ENCODE measurements at regions not wholly inside any gene's neighbourhood (a gene's known extent, or its start where the extent isn't known, plus 50 kb on each side); places are given as distances from the start of the nearest gene placed in this dataset.

- no peak for TF ChIP-seq POLR2A (IDR thresholded peaks at IDR 0.05; ENCODE audit: low read length)
- no peak for TF ChIP-seq GATA1 (IDR thresholded peaks at IDR 0.05; ENCODE audit: low read depth, low read length)
Measured at GRCh38 chr1:18018366-18018765, 89.2 kb upstream of the IGSF21 start.

Data from erythroblast (primary cell).